ENCODE measurements at regions not wholly inside any gene's neighbourhood (a gene's known extent, or its start where the extent isn't known, plus 50 kb on each side); places are given as distances from the start of the nearest gene placed in this dataset.

GRCh38 chr4:146577111-146577510 lies 55.4 kb upstream of the SLC10A7 start:
- TF ChIP-seq ARNT (IDR thresholded peaks at IDR 0.05): no peak
- TF ChIP-seq CTBP1 (IDR thresholded peaks at IDR 0.05; ENCODE audit: borderline replicate concordance): no peak
- no peak for TF ChIP-seq SP1 (IDR thresholded peaks at IDR 0.05)
- TF ChIP-seq FOXA1 (IDR thresholded peaks at IDR 0.05): no peak
- TF ChIP-seq L3MBTL2 (conservative IDR thresholded peaks at IDR 0.05): no peak
- no peak for TF ChIP-seq BHLHE40 (IDR thresholded peaks at IDR 0.05; ENCODE audit: borderline replicate concordance)
- TF ChIP-seq FOXM1 (IDR thresholded peaks at IDR 0.05; ENCODE audit: borderline replicate concordance): no peak
- TF ChIP-seq SUZ12 (IDR thresholded peaks at IDR 0.05): no peak
- TF ChIP-seq, protein P1, sequence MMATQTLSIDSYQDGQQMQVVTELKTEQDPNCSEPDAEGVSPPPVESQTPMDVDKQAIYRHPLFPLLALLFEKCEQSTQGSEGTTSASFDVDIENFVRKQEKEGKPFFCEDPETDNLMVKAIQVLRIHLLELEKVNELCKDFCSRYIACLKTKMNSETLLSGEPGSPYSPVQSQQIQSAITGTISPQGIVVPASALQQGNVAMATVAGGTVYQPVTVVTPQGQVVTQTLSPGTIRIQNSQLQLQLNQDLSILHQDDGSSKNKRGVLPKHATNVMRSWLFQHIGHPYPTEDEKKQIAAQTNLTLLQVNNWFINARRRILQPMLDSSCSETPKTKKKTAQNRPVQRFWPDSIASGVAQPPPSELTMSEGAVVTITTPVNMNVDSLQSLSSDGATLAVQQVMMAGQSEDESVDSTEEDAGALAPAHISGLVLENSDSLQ (IDR thresholded peaks at IDR 0.05): no peak
- TF ChIP-seq TARDBP (IDR thresholded peaks at IDR 0.05): no peak
- no peak for TF ChIP-seq NFRKB (IDR thresholded peaks at IDR 0.05)
- no peak for TF ChIP-seq ELF4 (IDR thresholded peaks at IDR 0.05)
- TF ChIP-seq HDGF (IDR thresholded peaks at IDR 0.05; ENCODE audit: borderline replicate concordance): no peak
- TF ChIP-seq FOXK2 (IDR thresholded peaks at IDR 0.05): no peak
- TF ChIP-seq ZNF384 (IDR thresholded peaks at IDR 0.05): no peak
- TF ChIP-seq LEF1 (IDR thresholded peaks at IDR 0.05; ENCODE audit: borderline replicate concordance): no peak
- no peak for DNase-seq (ENCODE audit: extremely low spot score)
- ChIA-PET CTCF (no interaction called here), POLR2A (interaction anchor here (0.8 kb wide), 1 partner anchor 55 kb away, joined by 3 read pairs; no protein-coding TSS in a partner anchor)

- no peak for DNase-seq (ENCODE audit: extremely low spot score)
- CTCF ChIA-PET: no interaction called here
- POLR2A ChIA-PET: no interaction called here
- TF ChIP-seq ARNT (IDR thresholded peaks at IDR 0.05) (no peak), HDGF (IDR thresholded peaks at IDR 0.05; ENCODE audit: borderline replicate concordance) (no peak), L3MBTL2 (conservative IDR thresholded peaks at IDR 0.05) (no peak), CTBP1 (IDR thresholded peaks at IDR 0.05; ENCODE audit: borderline replicate concordance) (no peak), FOXM1 (IDR thresholded peaks at IDR 0.05; ENCODE audit: borderline replicate concordance) (no peak), TARDBP (IDR thresholded peaks at IDR 0.05) (no peak), FOXA1 (IDR thresholded peaks at IDR 0.05) (no peak), ELF4 (IDR thresholded peaks at IDR 0.05) (no peak), SP1 (IDR thresholded peaks at IDR 0.05) (no peak), BHLHE40 (IDR thresholded peaks at IDR 0.05; ENCODE audit: borderline replicate concordance) (no peak)
- TF ChIP-seq, protein P1 (IDR thresholded peaks at IDR 0.05): no peak
Measured at GRCh38 chr4:146582864-146583263, 55.8 kb upstream of the POU4F2 start.

DNA sequence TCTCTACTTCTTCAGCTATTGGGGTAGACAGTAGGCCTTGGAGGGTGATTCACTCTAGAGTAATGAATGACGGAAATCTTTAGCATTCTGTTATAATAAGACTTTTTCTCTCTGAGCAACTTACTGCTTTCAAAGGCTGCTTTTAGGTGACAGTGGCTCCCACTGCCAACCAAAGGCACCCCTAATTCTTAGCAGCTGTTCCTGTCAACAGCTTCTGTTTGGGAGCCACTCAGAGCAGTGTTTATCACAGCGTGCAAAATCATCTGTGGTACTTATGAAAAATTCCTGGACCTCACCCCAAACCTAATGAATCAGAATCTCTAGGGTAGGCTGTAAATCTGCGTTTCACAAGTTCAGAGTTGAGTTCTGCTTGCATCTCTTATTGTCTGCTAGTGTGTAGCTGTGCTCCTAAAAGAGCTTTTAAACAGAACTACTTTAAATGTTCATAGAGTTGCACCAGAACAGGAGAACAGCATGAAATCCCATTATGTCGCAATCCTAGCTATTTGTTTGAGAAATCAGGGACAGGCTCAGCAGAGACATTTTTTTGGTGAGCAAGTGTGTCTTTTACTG lies 52.8 kb upstream of the POU4F2 start:
- no peak for DNase-seq (ENCODE audit: extremely low spot score)
- no peak for TF ChIP-seq ZNF384 (IDR thresholded peaks at IDR 0.05)
- TF ChIP-seq ELF4 (IDR thresholded peaks at IDR 0.05): no peak
- TF ChIP-seq, protein P1 (IDR thresholded peaks at IDR 0.05): no peak
- TF ChIP-seq BHLHE40 (IDR thresholded peaks at IDR 0.05; ENCODE audit: borderline replicate concordance): no peak
- TF ChIP-seq FOXK2 (IDR thresholded peaks at IDR 0.05): no peak
- TF ChIP-seq L3MBTL2 (conservative IDR thresholded peaks at IDR 0.05): no peak
- TF ChIP-seq TARDBP (IDR thresholded peaks at IDR 0.05): no peak
- no peak for TF ChIP-seq FOXM1 (IDR thresholded peaks at IDR 0.05; ENCODE audit: borderline replicate concordance)
- TF ChIP-seq SP1 (IDR thresholded peaks at IDR 0.05): no peak
- no peak for TF ChIP-seq SUZ12 (IDR thresholded peaks at IDR 0.05)
- no peak for TF ChIP-seq NFRKB (IDR thresholded peaks at IDR 0.05)
- TF ChIP-seq FOXA1 (IDR thresholded peaks at IDR 0.05): no peak
- TF ChIP-seq CTBP1 (IDR thresholded peaks at IDR 0.05; ENCODE audit: borderline replicate concordance): no peak
- TF ChIP-seq LEF1 (IDR thresholded peaks at IDR 0.05; ENCODE audit: borderline replicate concordance): no peak
- no peak for TF ChIP-seq ARNT (IDR thresholded peaks at IDR 0.05)
- TF ChIP-seq HDGF (IDR thresholded peaks at IDR 0.05; ENCODE audit: borderline replicate concordance): no peak
- ChIA-PET POLR2A (interaction anchor here (0.6 kb wide), 1 partner anchor 13 kb away, joined by 3 read pairs; no protein-coding TSS in a partner anchor), CTCF (interaction anchor here (0.6 kb wide), 1 partner anchor 37 kb away, joined by 4 read pairs; no protein-coding TSS in a partner anchor)

All from HEK293T (cell line).